ENCODE measurements at regions not wholly inside any gene's neighbourhood (a gene's known extent, or its start where the extent isn't known, plus 50 kb on each side); places are given as distances from the start of the nearest gene placed in this dataset.

DNA sequence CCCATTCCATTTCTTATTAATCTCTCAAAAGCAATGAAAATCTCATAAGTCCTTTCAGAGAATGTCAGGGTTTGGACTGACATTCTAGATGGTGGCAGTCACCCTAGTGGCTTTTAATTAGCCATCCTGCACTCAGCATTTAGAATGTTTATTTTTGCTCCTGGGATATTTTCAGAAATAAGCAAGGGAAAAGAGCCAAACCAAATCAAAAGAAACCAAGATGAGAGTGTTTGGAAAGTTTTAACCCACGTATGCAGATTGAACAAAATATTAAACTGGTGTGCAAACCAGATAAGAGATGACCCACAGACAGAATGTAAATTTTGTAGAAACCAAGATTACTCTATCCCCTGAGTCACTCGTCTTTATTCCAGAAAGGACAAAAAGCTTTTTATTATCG, 275.8 kb downstream of the SQOR start (continued):
- no peak for TF ChIP-seq ZNF425 (CRISPR knock-in tag; conservative IDR thresholded peaks at IDR 0.05)
- TF ChIP-seq HMGA2 (CRISPR knock-in tag; IDR thresholded peaks at IDR 0.05) = no peak
- no peak for TF ChIP-seq JUN (CRISPR knock-in tag; IDR thresholded peaks at IDR 0.05)
- TF ChIP-seq, protein P1, sequence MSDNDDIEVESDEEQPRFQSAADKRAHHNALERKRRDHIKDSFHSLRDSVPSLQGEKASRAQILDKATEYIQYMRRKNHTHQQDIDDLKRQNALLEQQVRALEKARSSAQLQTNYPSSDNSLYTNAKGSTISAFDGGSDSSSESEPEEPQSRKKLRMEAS (CRISPR knock-in tag; IDR thresholded peaks at IDR 0.05) = no peak
- TF ChIP-seq, protein P2, sequence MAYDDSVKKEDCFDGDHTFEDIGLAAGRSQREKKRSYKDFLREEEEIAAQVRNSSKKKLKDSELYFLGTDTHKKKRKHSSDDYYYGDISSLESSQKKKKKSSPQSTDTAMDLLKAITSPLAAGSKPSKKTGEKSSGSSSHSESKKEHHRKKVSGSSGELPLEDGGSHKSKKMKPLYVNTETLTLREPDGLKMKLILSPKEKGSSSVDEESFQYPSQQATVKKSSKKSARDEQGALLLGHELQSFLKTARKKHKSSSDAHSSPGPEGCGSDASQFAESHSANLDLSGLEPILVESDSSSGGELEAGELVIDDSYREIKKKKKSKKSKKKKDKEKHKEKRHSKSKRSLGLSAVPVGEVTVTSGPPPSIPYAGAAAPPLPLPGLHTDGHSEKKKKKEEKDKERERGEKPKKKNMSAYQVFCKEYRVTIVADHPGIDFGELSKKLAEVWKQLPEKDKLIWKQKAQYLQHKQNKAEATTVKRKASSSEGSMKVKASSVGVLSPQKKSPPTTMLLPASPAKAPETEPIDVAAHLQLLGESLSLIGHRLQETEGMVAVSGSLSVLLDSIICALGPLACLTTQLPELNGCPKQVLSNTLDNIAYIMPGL (CRISPR knock-in tag; IDR thresholded peaks at IDR 0.05) = no peak

DNA sequence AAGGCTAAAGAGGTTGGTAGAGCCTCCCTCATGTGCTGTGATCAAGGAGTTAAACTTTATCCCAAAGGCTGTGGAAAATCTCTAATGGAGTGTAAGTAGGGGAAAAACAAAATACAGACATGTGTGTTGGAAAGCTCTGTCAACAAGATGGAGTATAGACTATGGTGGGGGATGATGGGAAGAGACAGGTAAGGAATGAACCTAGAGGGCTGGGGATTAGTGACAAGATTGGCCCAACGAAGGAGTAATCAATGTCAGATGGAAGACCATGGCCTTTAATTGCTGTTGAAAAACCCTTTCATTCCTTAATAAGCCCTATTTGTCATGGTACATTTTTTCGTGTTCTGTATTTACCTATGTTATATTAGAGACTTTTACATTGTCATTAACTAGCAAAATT, 278.6 kb downstream of the SQOR start:
- no peak for ATAC-seq
- TF ChIP-seq MLX (CRISPR knock-in tag; IDR thresholded peaks at IDR 0.05) (no peak), ZNF396 (CRISPR knock-in tag; IDR thresholded peaks at IDR 0.05; ENCODE audit: borderline replicate concordance) (no peak), MXD4 (CRISPR knock-in tag; IDR thresholded peaks at IDR 0.05; ENCODE audit: borderline replicate concordance) (no peak), TP53 (CRISPR knock-in tag; IDR thresholded peaks at IDR 0.05) (no peak), ZNF671 (CRISPR knock-in tag; IDR thresholded peaks at IDR 0.05) (no peak), PRDM15 (CRISPR knock-in tag; IDR thresholded peaks at IDR 0.05) (no peak), KAT7 (CRISPR knock-in tag; IDR thresholded peaks at IDR 0.05; ENCODE audit: borderline replicate concordance) (no peak), SP1 (CRISPR knock-in tag; conservative IDR thresholded peaks at IDR 0.05) (no peak), ZNF512 (CRISPR knock-in tag; IDR thresholded peaks at IDR 0.05; ENCODE audit: borderline replicate concordance) (no peak), NR1H2 (CRISPR knock-in tag; IDR thresholded peaks at IDR 0.05) (no peak)
- TF ChIP-seq, protein P3, sequence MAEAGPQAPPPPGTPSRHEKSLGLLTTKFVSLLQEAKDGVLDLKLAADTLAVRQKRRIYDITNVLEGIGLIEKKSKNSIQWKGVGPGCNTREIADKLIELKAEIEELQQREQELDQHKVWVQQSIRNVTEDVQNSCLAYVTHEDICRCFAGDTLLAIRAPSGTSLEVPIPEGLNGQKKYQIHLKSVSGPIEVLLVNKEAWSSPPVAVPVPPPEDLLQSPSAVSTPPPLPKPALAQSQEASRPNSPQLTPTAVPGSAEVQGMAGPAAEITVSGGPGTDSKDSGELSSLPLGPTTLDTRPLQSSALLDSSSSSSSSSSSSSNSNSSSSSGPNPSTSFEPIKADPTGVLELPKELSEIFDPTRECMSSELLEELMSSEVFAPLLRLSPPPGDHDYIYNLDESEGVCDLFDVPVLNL (CRISPR knock-in tag; IDR thresholded peaks at IDR 0.05; ENCODE audit: borderline replicate concordance, low read depth) = no peak
- DNase-seq (ENCODE audit: low spot score) = no peak
- ChIA-PET CTCF (no interaction called here), POLR2A (no interaction called here)
- H3K36me3 Mint-ChIP-seq = no peaks in the 10 kb centered on the region
- no peak overlapping the region for H3K27ac Mint-ChIP-seq
- no peaks in the 10 kb centered on the region for H3K27me3 Mint-ChIP-seq (ENCODE audit: low read depth)
- peaks cover 2% of the 10 kb centered on the region for H3K9me3 Mint-ChIP-seq
- peaks cover 8% of the 10 kb centered on the region; the same call in 1 of the 2 replicates for H3K4me1 Mint-ChIP-seq
- H3K4me3 Mint-ChIP-seq = no peak overlapping the region

All from WTC11 (cell line).